B cell (primary cell): ENCODE measurements at regions not wholly inside any gene's neighbourhood (a gene's known extent, or its start where the extent isn't known, plus 50 kb on each side); places are given as distances from the start of the nearest gene placed in this dataset.

Source experiments
- ATAC-seq: fragments of 200-7000 bp; cut with Tn5 transposase; one replicate; pipeline ENCODE4 v1.10.0; 2021; ENCODE audit warnings: low read depth, mild to moderate bottlenecking, moderate number of reproducible peaks, moderate library complexity
- CTCF ChIA-PET: fragments of 350-600 bp; sonication (Branson Sonifier 250); formaldehyde crosslinking; loops from one replicate; lab custom pipeline; 2021; ENCODE audit warnings: antibody characterized with exemption, inconsistent platforms; lab: Charles Lee
- POLR2A ChIA-PET: fragments of 350-600 bp; sonication (Branson Sonifier 250); formaldehyde crosslinking; loops from one replicate; lab custom pipeline; 2021; ENCODE audit warnings: antibody characterized with exemption; lab: Charles Lee
- DNase-seq: peaks from one replicate; pipeline ENCODE4 v3.0.0; 2013
- H2AFZ ChIP-seq: 2 replicates; pipeline ENCODE4 v1.6.1; 2012; ENCODE audit warnings: mild to moderate bottlenecking, low read depth, low read length; ENCODE audit not compliant: insufficient read depth, poor library complexity, severe bottlenecking
- H3K27ac ChIP-seq, 2 donors: 1 replicate in 1 of 2; 2 replicates in 1 of 2; pipeline ENCODE4 v1.5.1; 2012 to 2013; ENCODE audit warnings: low read length in 2 of 2, mild to moderate bottlenecking in 2 of 2, moderate library complexity in 1 of 2
- H3K27me3 ChIP-seq, 4 experiments: fragments of 200-600 bp in 1 of 4; sonication (generic) in 1 of 4; replicated peaks in 1 of 4; 1 replicate in 2 of 4; 2 replicates in 2 of 4; pipeline versions ENCODE4 v1.6.1 to v1.7.0; 2013 to 2016; ENCODE audit warnings: low read length in 3 of 4, mild to moderate bottlenecking in 2 of 4, mixed read lengths in 1 of 4, moderate library complexity in 1 of 4; ENCODE audit not compliant: insufficient read depth in 4 of 4, control insufficient read depth in 3 of 4; ENCODE audit errors: control extremely low read depth in 1 of 4
- H3K36me3 ChIP-seq, 2 experiments: replicated peaks in 1 of 2; 1 replicate in 1 of 2; 2 replicates in 1 of 2; pipeline versions ENCODE4 v1.6.1 to v1.7.1; 2013; ENCODE audit warnings: low read length in 1 of 2; ENCODE audit not compliant: insufficient read depth in 2 of 2, control insufficient read depth in 1 of 2; ENCODE audit errors: control extremely low read depth in 1 of 2, extremely low read depth in 1 of 2
- H3K4me1 ChIP-seq, 2 donors: fragments of 200-600 bp in 1 of 2; sonication (generic) in 1 of 2; 1 replicate in 1 of 2; 2 replicates in 1 of 2; pipeline versions ENCODE4 v1.5.1 to v1.6.1; 2013 to 2017; ENCODE audit warnings: low read length in 2 of 2; ENCODE audit not compliant: control insufficient read depth in 2 of 2, insufficient read depth in 2 of 2
- H3K4me2 ChIP-seq: replicated peaks from 2 replicates; pipeline ENCODE3; 2012; ENCODE audit warnings: mild to moderate bottlenecking, low read depth, low read length; ENCODE audit not compliant: poor library complexity, severe bottlenecking
- H3K4me3 ChIP-seq, 5 experiments: fragments of 200-600 bp in 1 of 5; sonication (generic) in 1 of 5; 1 replicate in 3 of 5; 2 replicates in 2 of 5; pipeline versions ENCODE4 v1.5.1 to v1.7.0; 2011 to 2016; ENCODE audit warnings: low read length in 4 of 5, mild to moderate bottlenecking in 4 of 5, low read depth in 2 of 5, control low read depth in 1 of 5, moderate library complexity in 1 of 5; ENCODE audit not compliant: insufficient read depth in 1 of 5; ENCODE audit errors: control extremely low read depth in 1 of 5, extremely low read depth in 1 of 5
- H3K79me2 ChIP-seq: fragments of 200-600 bp; sonication (generic); one replicate; pipeline ENCODE4 v1.6.0; 2016; ENCODE audit warnings: low read length; ENCODE audit not compliant: control insufficient read depth, insufficient read depth
- H3K9ac ChIP-seq: fragments of 200-600 bp; sonication (generic); 2 replicates; pipeline ENCODE4 v1.6.1; 2017; ENCODE audit warnings: mild to moderate bottlenecking, low read length, moderate library complexity
- H3K9me3 ChIP-seq, 3 donors: one replicate each; pipeline versions ENCODE4 v1.6.1 to v1.7.1; 2013; ENCODE audit warnings: low read length in 2 of 3; ENCODE audit not compliant: control insufficient read depth in 2 of 3, insufficient read depth in 1 of 3; ENCODE audit errors: control extremely low read depth in 1 of 3
- H4K20me1 ChIP-seq: 2 replicates; pipeline ENCODE4 v1.6.0; 2012; ENCODE audit warnings: mild to moderate bottlenecking, low read length; ENCODE audit not compliant: insufficient read depth, control insufficient read depth, poor library complexity, severe bottlenecking
- H3K27ac Mint-ChIP-seq: one replicate; pipeline ENCODE4 v1.8.0; 2021; ENCODE audit warnings: mixed read lengths
- H3K27me3 Mint-ChIP-seq: one replicate; pipeline ENCODE4 v1.8.0; 2021; ENCODE audit warnings: mixed read lengths
- H3K4me1 Mint-ChIP-seq: one replicate; pipeline ENCODE4 v1.8.0; 2021; ENCODE audit warnings: mixed read lengths
- H3K4me3 Mint-ChIP-seq: one replicate; pipeline ENCODE4 v1.8.0; 2021; ENCODE audit warnings: mixed read lengths
- H3K9me3 Mint-ChIP-seq: one replicate; pipeline ENCODE4 v1.8.0; 2022; ENCODE audit warnings: mixed read lengths; ENCODE audit not compliant: insufficient read depth
- EZH2 ChIP-seq: IDR thresholded peaks from 2 replicates; pipeline ENCODE4 v1.6.1; 2012; ENCODE audit warnings: borderline replicate concordance, low read depth, mild to moderate bottlenecking, moderate library complexity, low read length; ENCODE audit not compliant: insufficient read depth, poor library complexity, severe bottlenecking
- WGBS: methylation state at CpG from one replicate; pipeline ENCODE4 v1.1.5; 2013; ENCODE audit warnings: missing lambda C conversion rate; ENCODE audit not compliant: insufficient coverage; 5-methylcytosine and 5-hydroxymethylcytosine counted together
- intact Hi-C: fragments of 100-400 bp; cut with micrococcal nuclease; formaldehyde crosslinking; loops from one replicate; pipeline ENCODE4 v1.10.0; 2022
- TF ChIP-seq, protein P1 (sequence below): fragments of 200-600 bp; IDR thresholded peaks from one replicate; pipeline ENCODE4 v1.8.0; 2022; ENCODE audit warnings: antibody characterized with exemption, mild to moderate bottlenecking

DNA sequence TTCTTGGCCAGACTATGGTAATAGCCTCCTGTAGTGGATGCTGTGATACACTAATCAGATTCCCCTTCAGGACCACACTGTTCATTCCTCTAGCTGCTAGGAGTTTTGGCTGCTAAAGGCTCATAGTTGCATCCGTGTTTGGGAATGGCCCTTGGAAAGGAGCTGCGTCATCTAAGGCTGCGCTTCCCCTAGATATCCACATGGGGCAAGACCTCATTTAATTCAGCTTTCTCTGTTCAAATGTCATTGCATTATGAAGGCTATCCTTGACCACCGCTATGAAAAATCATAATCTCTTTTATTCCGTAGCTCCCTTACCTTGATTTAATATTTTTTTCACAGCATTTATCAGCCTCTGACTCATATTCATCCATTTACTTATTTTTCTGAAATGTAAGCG is 258.3 kb upstream of the NR4A3 start:
- H3K9me3 ChIP-seq: peaks cover 0 to 4% (median 0%) of the 10 kb centered on the region in 3 donors
- H3K4me3 Mint-ChIP-seq: no peak overlapping the region
- no peaks in the 10 kb centered on the region for H3K36me3 ChIP-seq
- H3K79me2 ChIP-seq: no peaks in the 10 kb centered on the region
- ChIA-PET CTCF (interaction anchor here (1.0 kb wide), 1 partner anchor 8 kb away, joined by 3 read pairs; no protein-coding TSS in a partner anchor), POLR2A (interaction anchor here (0.6 kb wide), 1 partner anchor 329 kb away, joined by 3 read pairs; no protein-coding TSS in a partner anchor)
- peaks cover 5% of the 10 kb centered on the region for H3K4me1 Mint-ChIP-seq
- H2AFZ ChIP-seq: no peak overlapping the region
- 98% methylated on average over 4 of the region's 6 CpGs for WGBS
- H3K4me3 ChIP-seq: no peak overlapping the region
- H3K4me2 ChIP-seq: no peak overlapping the region
- ATAC-seq (no peak), DNase-seq (no peak)
- no peak overlapping the region for H3K9ac ChIP-seq
- H3K27ac ChIP-seq: no peak overlapping the region
- H3K27me3 ChIP-seq: no peaks in the 10 kb centered on the region
- peaks cover 6% of the 10 kb centered on the region for H3K27me3 Mint-ChIP-seq
- intact Hi-C loops: no loop called here
- TF ChIP-seq EZH2: no peak
- TF ChIP-seq, protein P1, sequence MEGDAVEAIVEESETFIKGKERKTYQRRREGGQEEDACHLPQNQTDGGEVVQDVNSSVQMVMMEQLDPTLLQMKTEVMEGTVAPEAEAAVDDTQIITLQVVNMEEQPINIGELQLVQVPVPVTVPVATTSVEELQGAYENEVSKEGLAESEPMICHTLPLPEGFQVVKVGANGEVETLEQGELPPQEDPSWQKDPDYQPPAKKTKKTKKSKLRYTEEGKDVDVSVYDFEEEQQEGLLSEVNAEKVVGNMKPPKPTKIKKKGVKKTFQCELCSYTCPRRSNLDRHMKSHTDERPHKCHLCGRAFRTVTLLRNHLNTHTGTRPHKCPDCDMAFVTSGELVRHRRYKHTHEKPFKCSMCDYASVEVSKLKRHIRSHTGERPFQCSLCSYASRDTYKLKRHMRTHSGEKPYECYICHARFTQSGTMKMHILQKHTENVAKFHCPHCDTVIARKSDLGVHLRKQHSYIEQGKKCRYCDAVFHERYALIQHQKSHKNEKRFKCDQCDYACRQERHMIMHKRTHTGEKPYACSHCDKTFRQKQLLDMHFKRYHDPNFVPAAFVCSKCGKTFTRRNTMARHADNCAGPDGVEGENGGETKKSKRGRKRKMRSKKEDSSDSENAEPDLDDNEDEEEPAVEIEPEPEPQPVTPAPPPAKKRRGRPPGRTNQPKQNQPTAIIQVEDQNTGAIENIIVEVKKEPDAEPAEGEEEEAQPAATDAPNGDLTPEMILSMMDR: no peak
- H3K9me3 Mint-ChIP-seq: peaks cover 2% of the 10 kb centered on the region
- H3K4me1 ChIP-seq: no peaks in the 10 kb centered on the region
- H3K27ac Mint-ChIP-seq: no peak overlapping the region
- no peaks in the 10 kb centered on the region for H4K20me1 ChIP-seq

DNA sequence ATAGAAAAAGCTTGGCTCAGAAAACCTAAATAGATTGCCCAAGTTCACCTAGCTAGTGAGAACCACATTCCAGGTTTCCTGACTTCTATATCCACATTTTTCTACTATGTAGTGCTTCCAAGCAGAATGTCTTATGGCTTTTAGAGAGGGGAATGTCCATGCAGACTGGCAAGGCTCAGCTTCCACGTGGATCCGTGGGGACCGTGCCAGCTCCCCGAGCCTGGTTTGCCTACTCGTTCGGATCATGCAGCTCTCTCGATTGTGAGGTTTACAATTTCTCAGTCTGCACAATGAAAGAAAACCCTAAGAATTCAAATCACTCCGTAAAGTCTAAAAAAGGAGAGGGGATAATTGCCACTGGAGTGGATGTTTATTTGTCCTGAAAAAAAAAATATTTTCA is 256.5 kb upstream of the NR4A3 start:
- WGBS: 92% methylated on average over 2 of the region's 8 CpGs
- Mint-ChIP-seq H3K9me3 (no peaks in the 10 kb centered on the region), H3K4me1 (peaks cover 5% of the 10 kb centered on the region), H3K27ac (no peak overlapping the region), H3K27me3 (peaks cover 6% of the 10 kb centered on the region), H3K4me3 (no peak overlapping the region)
- Histone ChIP-seq H3K4me1 (no peaks in the 10 kb centered on the region), H3K4me3 (no peak overlapping the region), H3K9ac (no peak overlapping the region), H3K9me3 (peaks cover 0 to 4% (median 0%) of the 10 kb centered on the region in 3 donors), H3K27ac (no peak overlapping the region), H3K36me3 (no peaks in the 10 kb centered on the region), H3K4me2 (no peak overlapping the region), H4K20me1 (no peaks in the 10 kb centered on the region), H2AFZ (no peak overlapping the region), H3K27me3 (no peaks in the 10 kb centered on the region), H3K79me2 (no peaks in the 10 kb centered on the region)
- no peak for DNase-seq
- intact Hi-C loops: no loop called here
- ChIA-PET POLR2A (no interaction called here), CTCF (interaction anchor here (0.7 kb wide), 1 partner anchor 18 kb away, joined by 3 read pairs; no protein-coding TSS in a partner anchor)
- no peak for ATAC-seq
- TF ChIP-seq, protein P1: no peak
- TF ChIP-seq EZH2: no peak
